NCI-H1436 treated with DMSO at 0.1 percent for 48 hours (cell line): ENCODE measurements at regions not wholly inside any gene's neighbourhood (a gene's known extent, or its start where the extent isn't known, plus 50 kb on each side); places are given as distances from the start of the nearest gene placed in this dataset.
"Not testable (repeated sequence)": the region's sequence is repeated elsewhere in the genome, so short reads cannot be mapped to it uniquely, and the experiment has no call there.

Source experiments
- DNase-seq: peaks from one replicate; lab custom pipeline; 2025; lab: John Stamatoyannopoulos, UW

GRCh38 chrX:121455890-121456289 is 408.5 kb downstream of the GLUD2 start:
- DNase-seq = no peak

- DNase-seq = no peak
Measured at GRCh38 chrX:121456315-121456714, 408.9 kb downstream of the GLUD2 start.

GRCh38 chrX:121457096-121457495 is 409.7 kb downstream of the GLUD2 start:
- no peak for DNase-seq

- DNase-seq = no peak
Measured at GRCh38 chrX:121479406-121479805, 432.0 kb downstream of the GLUD2 start.

GRCh38 chrX:121496966-121497365 is 449.6 kb downstream of the GLUD2 start:
- no peak for DNase-seq

- no peak for DNase-seq
Measured at GRCh38 chrX:121504153-121504552, 456.7 kb downstream of the GLUD2 start.

- DNase-seq = no peak
Measured at GRCh38 chrX:121546317-121546716, 498.9 kb downstream of the GLUD2 start.

GRCh38 chrX:121558886-121559285 is 511.5 kb downstream of the GLUD2 start:
- DNase-seq = no peak

GRCh38 chrX:121562616-121563015 is 515.2 kb downstream of the GLUD2 start:
- no peak for DNase-seq

GRCh38 chrX:121569609-121570008 is 522.2 kb downstream of the GLUD2 start:
- DNase-seq = no peak

GRCh38 chrX:121570072-121570841 is 522.8 kb downstream of the GLUD2 start:
- no peak for DNase-seq

GRCh38 chrX:121571333-121571732 is 523.9 kb downstream of the GLUD2 start:
- no peak for DNase-seq

GRCh38 chrX:121574384-121574783 is 527.0 kb downstream of the GLUD2 start:
- not testable (repeated sequence) for DNase-seq

GRCh38 chrX:121579016-121579760 is 531.8 kb downstream of the GLUD2 start:
- DNase-seq = no peak

- DNase-seq = no peak
Measured at GRCh38 chrX:121581885-121582284, 534.5 kb downstream of the GLUD2 start.

GRCh38 chrX:121585626-121586025 is 538.2 kb downstream of the GLUD2 start:
- DNase-seq = no peak

GRCh38 chrX:121592884-121593283 is 545.5 kb downstream of the GLUD2 start:
- no peak for DNase-seq

GRCh38 chrX:121598356-121598755 is 550.9 kb downstream of the GLUD2 start:
- no peak for DNase-seq

- DNase-seq = no peak
Measured at GRCh38 chrX:121635141-121635540, 587.7 kb downstream of the GLUD2 start.

- no peak for DNase-seq
Measured at GRCh38 chrX:121639781-121640180, 592.4 kb downstream of the GLUD2 start.

- no peak for DNase-seq
Measured at GRCh38 chrX:121641560-121641959, 594.1 kb downstream of the GLUD2 start.

GRCh38 chrX:121642415-121642814 is 595.0 kb downstream of the GLUD2 start:
- no peak for DNase-seq

GRCh38 chrX:121649417-121649816 is 602.0 kb downstream of the GLUD2 start:
- no peak for DNase-seq
